LNCaP clone FGC (cell line): ENCODE measurements at regions not wholly inside any gene's neighbourhood (a gene's known extent, or its start where the extent isn't known, plus 50 kb on each side); places are given as distances from the start of the nearest gene placed in this dataset.

Experiments used
- DNase-seq: peaks from one replicate; pipeline ENCODE4 v3.0.0-alpha.2; 2011; ENCODE audit warnings: low read depth
- H3K4me3 ChIP-seq: 2 replicates; pipeline ENCODE4 v1.5.1; 2011; ENCODE audit warnings: mild to moderate bottlenecking, low read depth, low read length, control low read depth
- CTCF ChIP-seq: IDR thresholded peaks from 2 replicates; pipeline ENCODE4 v1.5.1; 2012; ENCODE audit warnings: mild to moderate bottlenecking; ENCODE audit not compliant: control insufficient read depth, insufficient read depth; ENCODE audit errors: extremely low read depth

- TF ChIP-seq CTCF = no peak
- no peak for DNase-seq
- no peak overlapping the region for H3K4me3 ChIP-seq
These were observed 137.1 kb downstream of the VAPA start for GRCh38 chr18:10050956-10051355.

- no peak overlapping the region for H3K4me3 ChIP-seq
- no peak for DNase-seq
- TF ChIP-seq CTCF = no peak
These were observed 138.2 kb downstream of the VAPA start for GRCh38 chr18:10051877-10052631.

- DNase-seq = no peak
- no peak for TF ChIP-seq CTCF
- no peak overlapping the region for H3K4me3 ChIP-seq
These were observed 139.1 kb downstream of the VAPA start for GRCh38 chr18:10052871-10053270.

GRCh38 chr18:10053861-10054260 is 140.0 kb downstream of the VAPA start:
- no peak for TF ChIP-seq CTCF
- DNase-seq = no peak
- no peak overlapping the region for H3K4me3 ChIP-seq

- DNase-seq = no peak
- H3K4me3 ChIP-seq = no peak overlapping the region
- TF ChIP-seq CTCF = no peak
These were observed 140.6 kb downstream of the VAPA start for GRCh38 chr18:10054366-10054765.

- DNase-seq = no peak
- TF ChIP-seq CTCF = no peak
- no peak overlapping the region for H3K4me3 ChIP-seq
These were observed 141.4 kb downstream of the VAPA start for GRCh38 chr18:10055125-10055750.
